Vagina (tissue), 2 donors: ENCODE measurements at regions not wholly inside any gene's neighbourhood (a gene's known extent, or its start where the extent isn't known, plus 50 kb on each side); places are given as distances from the start of the nearest gene placed in this dataset.

Experiments
- DNase-seq, 2 donors: peaks; one replicate each; pipeline ENCODE4 v3.0.0-alpha.2; 2017; ENCODE audit errors: extremely low spot score in 2 of 2
- H3K27ac ChIP-seq: fragments of 200-600 bp; sonication (generic); one replicate; pipeline ENCODE4 v1.5.1; 2019
- H3K27me3 ChIP-seq: fragments of 200-600 bp; sonication (generic); one replicate; pipeline ENCODE4 v1.5.1; 2019
- H3K36me3 ChIP-seq, 2 donors: fragments of 200-600 bp; sonication (generic); one replicate each; pipeline ENCODE4 v1.5.1; 2017 to 2019
- H3K4me1 ChIP-seq: fragments of 200-600 bp; sonication (generic); one replicate; pipeline ENCODE4 v1.5.1; 2019
- H3K4me3 ChIP-seq, 2 donors: fragments of 200-600 bp; sonication (generic); 1 replicate in 1 of 2; 2 replicates in 1 of 2; pipeline ENCODE4 v1.5.1; 2016 to 2019
- H3K9me3 ChIP-seq: fragments of 200-600 bp; sonication (generic); one replicate; pipeline ENCODE4 v1.5.1; 2019
- CTCF ChIP-seq, 3 experiments: fragments of 450-650 bp in 2 of 3; fragments of 200-600 bp in 1 of 3; sonication (generic) in 1 of 3; IDR thresholded peaks; one replicate each; pipeline ENCODE4 v1.5.1; 2017 to 2019; ENCODE audit warnings: antibody characterized with exemption in 3 of 3, mild to moderate bottlenecking in 2 of 3, moderate library complexity in 2 of 3
- POLR2A ChIP-seq, 2 donors: fragments of 450-650 bp; IDR thresholded peaks; one replicate each; pipeline ENCODE4 v1.6.1; 2017; ENCODE audit warnings: antibody characterized with exemption in 2 of 2, mild to moderate bottlenecking in 2 of 2, moderate library complexity in 2 of 2
- POLR2AphosphoS5 ChIP-seq, 2 donors: sonication (generic); formaldehyde crosslinking; IDR thresholded peaks; one replicate each; pipeline ENCODE4 v1.9.0; 2017; ENCODE audit warnings: antibody characterized with exemption in 2 of 2, mild to moderate bottlenecking in 2 of 2, low read depth in 1 of 2; ENCODE audit not compliant: insufficient read depth in 1 of 2
- intact Hi-C: fragments of 100-400 bp; cut with DNase I; formaldehyde crosslinking; loops from one replicate; pipeline ENCODE4 v1.15.1; 2023

GRCh38 chr12:61554268-61555008 lies 705.8 kb upstream of the USP15 start:
- TF ChIP-seq CTCF (IDR thresholded peaks at IDR 0.05) (no peak), POLR2A (IDR thresholded peaks at IDR 0.05) (no peak), POLR2AphosphoS5 (IDR thresholded peaks at IDR 0.05; ENCODE audit: insufficient read depth in 1 of 2, low read depth in 1 of 2) (no peak)
- no peak overlapping the region for H3K27ac ChIP-seq
- no peak for DNase-seq
- H3K4me3 ChIP-seq: no peak overlapping the region
- H3K4me1 ChIP-seq: no peaks in the 10 kb centered on the region
- no peaks in the 10 kb centered on the region for H3K36me3 ChIP-seq
- intact Hi-C loops: no loop called here
- no peaks in the 10 kb centered on the region for H3K27me3 ChIP-seq
- no peaks in the 10 kb centered on the region for H3K9me3 ChIP-seq

GRCh38 chr12:61563665-61564450 lies 696.3 kb upstream of the USP15 start:
- H3K4me1 ChIP-seq: no peaks in the 10 kb centered on the region
- no peak overlapping the region for H3K4me3 ChIP-seq
- no peaks in the 10 kb centered on the region for H3K27me3 ChIP-seq
- TF ChIP-seq CTCF (IDR thresholded peaks at IDR 0.05) (no peak), POLR2A (IDR thresholded peaks at IDR 0.05) (no peak), POLR2AphosphoS5 (IDR thresholded peaks at IDR 0.05; ENCODE audit: insufficient read depth in 1 of 2, low read depth in 1 of 2) (no peak)
- H3K9me3 ChIP-seq: no peaks in the 10 kb centered on the region
- intact Hi-C loops: no loop called here
- DNase-seq: no peak
- H3K27ac ChIP-seq: no peak overlapping the region
- no peaks in the 10 kb centered on the region for H3K36me3 ChIP-seq

GRCh38 chr12:61564466-61564865 lies 695.7 kb upstream of the USP15 start:
- no peaks in the 10 kb centered on the region for H3K9me3 ChIP-seq
- TF ChIP-seq CTCF (IDR thresholded peaks at IDR 0.05) (no peak), POLR2A (IDR thresholded peaks at IDR 0.05) (no peak), POLR2AphosphoS5 (IDR thresholded peaks at IDR 0.05; ENCODE audit: insufficient read depth in 1 of 2, low read depth in 1 of 2) (no peak)
- H3K36me3 ChIP-seq: no peaks in the 10 kb centered on the region
- intact Hi-C loops: no loop called here
- H3K27me3 ChIP-seq: no peaks in the 10 kb centered on the region
- no peak overlapping the region for H3K27ac ChIP-seq
- H3K4me3 ChIP-seq: no peak overlapping the region
- H3K4me1 ChIP-seq: no peaks in the 10 kb centered on the region
- no peak for DNase-seq

- TF ChIP-seq POLR2AphosphoS5 (IDR thresholded peaks at IDR 0.05; ENCODE audit: insufficient read depth in 1 of 2, low read depth in 1 of 2) (no peak), CTCF (IDR thresholded peaks at IDR 0.05) (no peak), POLR2A (IDR thresholded peaks at IDR 0.05) (no peak)
- no peaks in the 10 kb centered on the region for H3K27me3 ChIP-seq
- no peaks in the 10 kb centered on the region for H3K4me1 ChIP-seq
- no peak for DNase-seq
- H3K27ac ChIP-seq: no peak overlapping the region
- intact Hi-C loops: no loop called here
- H3K9me3 ChIP-seq: no peaks in the 10 kb centered on the region
- H3K36me3 ChIP-seq: no peaks in the 10 kb centered on the region
- no peak overlapping the region for H3K4me3 ChIP-seq
Observed at GRCh38 chr12:61566183-61566582, 694.0 kb upstream of the USP15 start.

GRCh38 chr12:61574339-61574738 lies 685.9 kb upstream of the USP15 start:
- TF ChIP-seq POLR2A (IDR thresholded peaks at IDR 0.05) (no peak), CTCF (IDR thresholded peaks at IDR 0.05) (no peak), POLR2AphosphoS5 (IDR thresholded peaks at IDR 0.05; ENCODE audit: insufficient read depth in 1 of 2, low read depth in 1 of 2) (no peak)
- no peak overlapping the region for H3K27ac ChIP-seq

More at GRCh38 chr12:61574339-61574738, 685.9 kb upstream of the USP15 start:
- Histone ChIP-seq H3K27me3 (no peaks in the 10 kb centered on the region), H3K36me3 (no peaks in the 10 kb centered on the region), H3K4me3 (no peak overlapping the region), H3K4me1 (no peaks in the 10 kb centered on the region), H3K9me3 (no peaks in the 10 kb centered on the region)
- no peak for DNase-seq
- intact Hi-C loops: no loop called here
